GM12892 (cell line): ENCODE measurements at regions not wholly inside any gene's neighbourhood (a gene's known extent, or its start where the extent isn't known, plus 50 kb on each side); places are given as distances from the start of the nearest gene placed in this dataset.
"Not testable (repeated sequence)": the region's sequence is repeated elsewhere in the genome, so short reads cannot be mapped to it uniquely, and the experiment has no call there.

Source experiments
- DNase-seq: peaks from one replicate; pipeline ENCODE4 v3.0.0; 2011; ENCODE audit not compliant: insufficient read length
- FAIRE-seq: peaks from 2 replicates; lab custom pipeline; 2011; peaks lifted over from hg19 to GRCh38; lab: Jason Lieb, UNC
- POLR2A ChIP-seq: IDR thresholded peaks from 2 replicates; pipeline ENCODE4 v1.6.1; 2011; ENCODE audit warnings: low read depth, low read length, control low read depth
- POLR2AphosphoS5 ChIP-seq: IDR thresholded peaks from 2 replicates; pipeline ENCODE4 v1.6.1; 2011; ENCODE audit warnings: low read depth, low read length, control low read depth
- TAF1 ChIP-seq: IDR thresholded peaks from 2 replicates; pipeline ENCODE4 v1.6.1; 2011; ENCODE audit warnings: low read depth, mild to moderate bottlenecking, control low read depth, low read length, borderline replicate concordance

DNA sequence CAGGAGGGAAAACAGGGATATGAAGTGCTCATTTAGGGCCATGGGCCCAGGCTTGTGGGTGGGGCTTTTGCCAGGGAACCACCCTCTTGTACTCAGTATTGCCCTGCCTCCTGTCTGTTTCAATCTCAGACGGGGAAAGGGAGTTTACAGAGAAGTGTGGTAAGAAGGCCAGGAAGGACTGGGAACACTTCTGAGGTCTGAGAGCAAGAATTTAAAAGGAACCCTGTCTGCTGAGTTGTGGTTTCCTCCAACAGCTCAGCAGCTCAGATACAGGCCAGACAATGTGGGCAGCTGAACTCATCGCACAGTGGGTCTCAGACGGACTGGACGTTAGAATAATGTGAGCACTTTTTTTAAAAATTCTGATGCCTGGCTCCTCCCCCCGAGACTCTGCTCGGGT, 354.1 kb upstream of the ARID1B start:
- DNase-seq (no peak), FAIRE-seq (no peak)
- no peak for TF ChIP-seq TAF1
- no peak for TF ChIP-seq POLR2A
- no peak for TF ChIP-seq POLR2AphosphoS5

GRCh38 chr6:156421933-156422332, 355.2 kb upstream of the ARID1B start:
- TF ChIP-seq POLR2A (no peak), POLR2AphosphoS5 (no peak), TAF1 (no peak)
- FAIRE-seq, result no peak
- no peak for DNase-seq

GRCh38 chr6:156421301-156421700, 355.9 kb upstream of the ARID1B start:
- DNase-seq, FAIRE-seq: not testable (repeated sequence)

DNA sequence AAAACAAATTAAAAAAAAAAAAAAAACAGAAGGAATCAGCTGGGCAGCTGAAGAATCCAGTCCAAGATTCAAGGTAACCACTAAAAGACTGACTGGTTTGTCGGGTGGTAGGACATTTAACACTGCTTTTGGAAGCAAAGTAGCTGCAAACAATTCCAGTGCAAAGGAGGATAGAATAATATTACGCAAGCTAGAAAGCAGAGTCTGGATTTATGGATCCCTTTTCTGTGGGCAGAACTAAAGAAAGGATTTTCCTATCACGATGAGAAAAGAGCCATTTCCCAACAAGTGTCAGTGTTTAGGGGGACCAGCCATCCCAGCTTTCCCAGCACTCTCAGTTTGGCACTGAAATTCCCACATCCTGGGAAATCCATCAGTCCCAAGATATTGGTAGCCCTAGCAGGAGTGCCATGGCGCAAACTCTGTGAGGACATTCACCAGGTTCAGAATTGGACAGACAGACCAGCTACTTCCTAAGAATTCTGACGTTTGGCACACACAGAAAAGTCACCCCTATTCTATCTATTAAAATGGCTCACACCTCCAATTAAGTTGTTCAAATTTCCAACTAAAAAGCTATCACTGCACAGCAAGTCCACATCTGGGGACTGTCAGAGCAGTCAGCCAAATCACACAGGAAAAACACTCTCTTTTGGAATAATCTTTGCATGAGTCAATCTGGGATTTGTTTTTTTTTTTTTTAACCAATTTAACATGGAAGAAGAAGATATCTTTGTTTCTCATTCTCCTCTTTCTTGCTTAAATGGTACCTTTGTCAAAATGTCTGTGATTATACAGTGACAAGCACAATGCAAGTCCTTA, 356.8 kb upstream of the ARID1B start:
- no peak for FAIRE-seq
- DNase-seq, result no peak
- no peak for TF ChIP-seq POLR2A
- TF ChIP-seq TAF1, result no peak
- no peak for TF ChIP-seq POLR2AphosphoS5

- FAIRE-seq (no peak), DNase-seq (no peak)
- TF ChIP-seq POLR2AphosphoS5 (no peak), POLR2A (no peak), TAF1 (no peak)
Observed at GRCh38 chr6:156419594-156419993, 357.6 kb upstream of the ARID1B start.

DNA sequence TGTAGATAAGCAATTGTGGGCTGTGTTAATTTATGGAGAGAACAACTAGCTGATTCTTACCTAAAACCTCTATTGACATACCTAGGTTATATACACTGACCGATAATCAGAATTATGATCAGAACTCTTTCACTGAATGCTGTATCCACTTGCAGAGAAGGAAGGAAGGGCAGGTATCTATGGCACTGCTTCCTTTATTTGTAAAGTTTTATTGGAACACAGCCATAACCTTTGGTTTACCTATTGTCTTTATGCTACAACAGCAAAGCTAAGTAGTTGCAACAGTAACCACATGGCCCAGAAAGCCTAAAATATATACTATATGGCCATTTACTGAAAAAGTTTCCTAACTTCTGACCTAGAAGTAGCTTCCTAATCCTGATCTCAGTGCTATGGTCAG, 358.9 kb upstream of the ARID1B start:
- DNase-seq (no peak), FAIRE-seq (no peak)
- TF ChIP-seq TAF1 (no peak), POLR2A (no peak), POLR2AphosphoS5 (no peak)

- FAIRE-seq (no peak), DNase-seq (no peak)
- TF ChIP-seq POLR2AphosphoS5 (no peak), TAF1 (no peak), POLR2A (no peak)
Observed at GRCh38 chr6:156416391-156416790, 360.8 kb upstream of the ARID1B start.

DNA sequence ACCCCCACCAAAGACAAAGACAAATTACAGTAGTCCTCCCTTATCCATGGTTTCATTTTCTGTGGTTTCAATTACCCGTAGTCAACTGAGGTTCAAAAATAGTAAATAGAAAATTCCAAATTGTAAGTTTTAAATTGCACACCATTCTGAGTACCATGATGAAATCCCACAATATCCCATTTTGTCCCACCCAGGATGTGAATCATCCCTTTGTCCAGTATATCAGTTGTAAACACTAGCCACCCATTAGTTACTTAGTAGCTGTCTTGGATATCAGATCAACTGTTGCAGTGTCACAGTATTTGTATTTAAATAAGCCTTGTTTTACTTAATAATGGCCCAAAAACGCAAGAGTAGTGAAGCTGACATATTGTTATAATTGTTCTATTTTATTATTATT, 364.0 kb upstream of the ARID1B start:
- FAIRE-seq (no peak), DNase-seq (no peak)
- TF ChIP-seq POLR2A (no peak), POLR2AphosphoS5 (no peak), TAF1 (no peak)

DNA sequence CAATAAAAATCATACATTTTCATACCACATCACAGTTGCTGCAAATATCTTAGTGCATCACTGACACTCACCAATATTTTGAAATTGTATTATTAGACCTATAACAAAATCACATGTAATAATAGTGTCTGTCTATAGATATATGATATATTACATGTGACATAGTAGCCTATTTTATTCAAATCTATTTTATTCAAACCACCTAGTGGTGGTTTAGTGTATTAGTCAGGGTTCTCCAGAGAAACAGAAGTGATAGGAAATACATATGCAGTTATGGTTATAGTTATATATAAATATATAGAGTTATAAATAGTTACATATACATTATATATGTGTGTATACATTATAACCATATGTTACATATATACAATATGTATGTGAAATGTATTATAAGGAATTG, 366.5 kb upstream of the ARID1B start:
- FAIRE-seq, result no peak
- DNase-seq, result no peak
- TF ChIP-seq POLR2A (no peak), TAF1 (no peak), POLR2AphosphoS5 (no peak)

DNA sequence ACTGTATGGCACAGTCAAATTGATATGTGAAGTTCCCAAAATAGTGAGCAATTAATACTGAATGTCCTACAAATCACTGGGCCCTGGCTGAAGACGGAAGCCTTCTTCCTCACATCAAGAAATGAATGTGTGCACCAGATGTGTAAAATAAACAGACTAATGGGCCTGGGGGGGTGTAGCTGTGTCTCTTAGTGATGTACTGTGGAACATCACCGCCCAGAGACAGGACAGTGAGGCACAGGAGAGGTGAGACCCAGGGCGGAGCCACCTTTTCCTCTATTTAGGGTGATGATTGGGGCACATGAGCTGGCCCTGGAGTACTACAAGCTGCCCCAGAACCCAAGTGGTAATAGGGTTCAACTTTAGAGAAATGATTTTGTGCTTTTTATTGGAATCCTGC, 368.5 kb upstream of the ARID1B start:
- no peak for DNase-seq
- TF ChIP-seq TAF1 (no peak), POLR2A (no peak), POLR2AphosphoS5 (no peak)
- FAIRE-seq, result no peak

DNA sequence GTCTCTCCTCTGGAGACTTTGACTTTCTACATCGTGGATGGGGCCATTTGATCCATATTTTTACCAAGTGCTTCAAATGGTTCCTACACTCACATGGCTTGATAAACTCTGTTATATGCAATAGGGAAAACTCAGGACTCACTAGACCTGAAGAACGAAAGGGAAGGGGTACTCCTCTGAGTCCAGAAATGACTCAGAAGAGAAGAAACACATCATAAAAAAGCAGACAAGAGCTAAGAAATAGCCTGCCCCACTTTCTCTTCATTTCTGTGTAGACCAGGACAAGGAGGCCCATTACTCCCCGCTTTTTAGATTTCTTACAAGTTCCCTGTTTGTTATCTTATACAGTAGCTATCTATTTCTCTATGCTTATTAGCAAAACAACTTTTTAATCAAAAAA, 369.8 kb upstream of the ARID1B start:
- TF ChIP-seq POLR2A (no peak), TAF1 (no peak), POLR2AphosphoS5 (no peak)
- DNase-seq (no peak), FAIRE-seq (no peak)

- no peak for FAIRE-seq
- DNase-seq, result no peak
- no peak for TF ChIP-seq POLR2AphosphoS5
- no peak for TF ChIP-seq TAF1
- no peak for TF ChIP-seq POLR2A
Observed at GRCh38 chr6:156406688-156407087, 370.5 kb upstream of the ARID1B start.
